ENCODE measurements at regions not wholly inside any gene's neighbourhood (a gene's known extent, or its start where the extent isn't known, plus 50 kb on each side); places are given as distances from the start of the nearest gene placed in this dataset.

DNA sequence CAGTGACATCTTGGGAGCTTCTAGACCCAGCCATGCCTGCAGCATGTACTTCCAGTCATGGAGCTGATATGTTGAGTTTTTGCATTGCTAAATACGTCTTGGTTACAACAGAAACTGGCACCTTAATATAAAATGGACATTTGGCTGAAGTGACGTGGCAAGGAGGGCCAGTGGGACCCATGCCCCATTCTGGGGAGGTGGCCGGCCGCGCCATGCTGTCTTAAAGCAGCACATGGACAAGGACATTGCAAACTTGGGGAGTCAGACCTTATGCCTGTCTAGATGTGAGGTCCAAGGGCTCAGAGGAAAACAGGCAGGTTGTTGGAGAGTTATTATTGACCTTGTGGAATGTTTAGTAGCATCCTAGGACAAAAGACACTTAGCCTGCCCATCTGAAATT, 588.0 kb upstream of the CDH4 start:
- TF ChIP-seq, protein P1, sequence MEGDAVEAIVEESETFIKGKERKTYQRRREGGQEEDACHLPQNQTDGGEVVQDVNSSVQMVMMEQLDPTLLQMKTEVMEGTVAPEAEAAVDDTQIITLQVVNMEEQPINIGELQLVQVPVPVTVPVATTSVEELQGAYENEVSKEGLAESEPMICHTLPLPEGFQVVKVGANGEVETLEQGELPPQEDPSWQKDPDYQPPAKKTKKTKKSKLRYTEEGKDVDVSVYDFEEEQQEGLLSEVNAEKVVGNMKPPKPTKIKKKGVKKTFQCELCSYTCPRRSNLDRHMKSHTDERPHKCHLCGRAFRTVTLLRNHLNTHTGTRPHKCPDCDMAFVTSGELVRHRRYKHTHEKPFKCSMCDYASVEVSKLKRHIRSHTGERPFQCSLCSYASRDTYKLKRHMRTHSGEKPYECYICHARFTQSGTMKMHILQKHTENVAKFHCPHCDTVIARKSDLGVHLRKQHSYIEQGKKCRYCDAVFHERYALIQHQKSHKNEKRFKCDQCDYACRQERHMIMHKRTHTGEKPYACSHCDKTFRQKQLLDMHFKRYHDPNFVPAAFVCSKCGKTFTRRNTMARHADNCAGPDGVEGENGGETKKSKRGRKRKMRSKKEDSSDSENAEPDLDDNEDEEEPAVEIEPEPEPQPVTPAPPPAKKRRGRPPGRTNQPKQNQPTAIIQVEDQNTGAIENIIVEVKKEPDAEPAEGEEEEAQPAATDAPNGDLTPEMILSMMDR (conservative IDR thresholded peaks at IDR 0.05): no peak
- TF ChIP-seq ZFX (IDR thresholded peaks at IDR 0.05): no peak
